NOMO-1 treated with dmso at 0.1 percent for 144 hours (cell line): ENCODE measurements at regions not wholly inside any gene's neighbourhood (a gene's known extent, or its start where the extent isn't known, plus 50 kb on each side); places are given as distances from the start of the nearest gene placed in this dataset.
"Not testable (repeated sequence)": the region's sequence is repeated elsewhere in the genome, so short reads cannot be mapped to it uniquely, and the experiment has no call there.

Experiments
- DNase-seq: peaks from one replicate; lab custom pipeline; 2025; ENCODE audit not compliant: unreplicated experiment; lab: John Stamatoyannopoulos, UW

- DNase-seq = no peak
These were observed 639.5 kb upstream of the GOT2 start for GRCh38 chr16:59373632-59374031.

GRCh38 chr16:59370717-59371116, 636.6 kb upstream of the GOT2 start:
- no peak for DNase-seq

- no peak for DNase-seq
These were observed 635.4 kb upstream of the GOT2 start for GRCh38 chr16:59369523-59369922.

- DNase-seq = no peak
These were observed 634.5 kb upstream of the GOT2 start for GRCh38 chr16:59368586-59368985.

GRCh38 chr16:59356709-59357108, 622.6 kb upstream of the GOT2 start:
- DNase-seq = no peak

- no peak for DNase-seq
These were observed 622.0 kb upstream of the GOT2 start for GRCh38 chr16:59356144-59356543.

- DNase-seq = no peak
These were observed 621.6 kb upstream of the GOT2 start for GRCh38 chr16:59355704-59356103.

GRCh38 chr16:59351305-59351903, 617.3 kb upstream of the GOT2 start:
- no peak for DNase-seq

GRCh38 chr16:59350670-59351069, 616.6 kb upstream of the GOT2 start:
- no peak for DNase-seq

- no peak for DNase-seq
These were observed 608.6 kb upstream of the GOT2 start for GRCh38 chr16:59342669-59343068.

GRCh38 chr16:59341368-59341767, 607.3 kb upstream of the GOT2 start:
- no peak for DNase-seq

- DNase-seq = no peak
These were observed 605.8 kb upstream of the GOT2 start for GRCh38 chr16:59339871-59340270.

- DNase-seq = no peak
These were observed 602.1 kb upstream of the GOT2 start for GRCh38 chr16:59336136-59336695.

GRCh38 chr16:59331708-59332107, 597.6 kb upstream of the GOT2 start:
- not testable (repeated sequence) for DNase-seq

- no peak for DNase-seq
These were observed 596.0 kb upstream of the GOT2 start for GRCh38 chr16:59330019-59330670.

GRCh38 chr16:59328961-59329360, 594.8 kb upstream of the GOT2 start:
- peak; percentile 45 for DNase-seq

GRCh38 chr16:59327894-59328293, 593.8 kb upstream of the GOT2 start:
- no peak for DNase-seq

GRCh38 chr16:59326955-59327354, 592.8 kb upstream of the GOT2 start:
- DNase-seq = no peak

- DNase-seq = peak; percentile 21
These were observed 590.3 kb upstream of the GOT2 start for GRCh38 chr16:59324462-59324861.

- no peak for DNase-seq
These were observed 586.5 kb upstream of the GOT2 start for GRCh38 chr16:59320657-59321056.

GRCh38 chr16:59319871-59320270, 585.8 kb upstream of the GOT2 start:
- DNase-seq = no peak

GRCh38 chr16:59305850-59306249, 571.7 kb upstream of the GOT2 start:
- no peak for DNase-seq

GRCh38 chr16:59296888-59297287, 562.8 kb upstream of the GOT2 start:
- DNase-seq = no peak
